HT1080 (cell line): ENCODE measurements at regions not wholly inside any gene's neighbourhood (a gene's known extent, or its start where the extent isn't known, plus 50 kb on each side); places are given as distances from the start of the nearest gene placed in this dataset.
A peak's percentile ranks its signal among the peaks of the same experiment; 100 is the strongest.
"Not testable (repeated sequence)": the region's sequence is repeated elsewhere in the genome, so short reads cannot be mapped to it uniquely, and the experiment has no call there.

ENCODE experiments used
- DNase-seq: peaks from one replicate; pipeline ENCODE4 v3.0.0-alpha.2; 2015; ENCODE audit warnings: low read depth

- DNase-seq, result no peak
Observed at GRCh38 chr13:103639326-103639725, 573.1 kb upstream of the SLC10A2 start.

GRCh38 chr13:103638706-103639105 is 572.5 kb upstream of the SLC10A2 start:
- DNase-seq, result no peak

GRCh38 chr13:103634066-103634465 is 567.8 kb upstream of the SLC10A2 start:
- no peak for DNase-seq

GRCh38 chr13:103625194-103625593 is 559.0 kb upstream of the SLC10A2 start:
- DNase-seq, result no peak

- no peak for DNase-seq
Observed at GRCh38 chr13:103618151-103618550, 551.9 kb upstream of the SLC10A2 start.

GRCh38 chr13:103615771-103616170 is 549.6 kb upstream of the SLC10A2 start:
- no peak for DNase-seq

GRCh38 chr13:103614761-103615160 is 548.5 kb upstream of the SLC10A2 start:
- no peak for DNase-seq

- DNase-seq, result peak; percentile 27
Observed at GRCh38 chr13:103607995-103608394, 541.8 kb upstream of the SLC10A2 start.

- DNase-seq, result peak; percentile 63
Observed at GRCh38 chr13:103605546-103606326, 539.5 kb upstream of the SLC10A2 start.

GRCh38 chr13:103599870-103600269 is 533.7 kb upstream of the SLC10A2 start:
- not testable (repeated sequence) for DNase-seq

GRCh38 chr13:103598671-103599070 is 532.5 kb upstream of the SLC10A2 start:
- DNase-seq, result no peak

- DNase-seq, result no peak
Observed at GRCh38 chr13:103573446-103573845, 507.2 kb upstream of the SLC10A2 start.

- DNase-seq, result no peak
Observed at GRCh38 chr13:103568314-103568713, 502.1 kb upstream of the SLC10A2 start.

- DNase-seq, result no peak
Observed at GRCh38 chr13:103557878-103558277, 491.7 kb upstream of the SLC10A2 start.

- DNase-seq, result no peak
Observed at GRCh38 chr13:103556681-103557080, 490.5 kb upstream of the SLC10A2 start.

- DNase-seq, result no peak
Observed at GRCh38 chr13:103547914-103548313, 481.7 kb upstream of the SLC10A2 start.

- DNase-seq, result no peak
Observed at GRCh38 chr13:103546271-103546670, 480.1 kb upstream of the SLC10A2 start.

GRCh38 chr13:103542648-103543047 is 476.4 kb upstream of the SLC10A2 start:
- DNase-seq, result no peak

GRCh38 chr13:103540382-103540765 is 474.2 kb upstream of the SLC10A2 start:
- no peak for DNase-seq

- no peak for DNase-seq
Observed at GRCh38 chr13:103539721-103540381, 473.6 kb upstream of the SLC10A2 start.

- no peak for DNase-seq
Observed at GRCh38 chr13:103539265-103539664, 473.0 kb upstream of the SLC10A2 start.

GRCh38 chr13:103537616-103538015 is 471.4 kb upstream of the SLC10A2 start:
- DNase-seq, result no peak

GRCh38 chr13:103531278-103531677 is 465.1 kb upstream of the SLC10A2 start:
- DNase-seq, result no peak
